Embryonic facial prominence (tissue), 1 donor: ENCODE measurements at regions not wholly inside any gene's neighbourhood (a gene's known extent, or its start where the extent isn't known, plus 50 kb on each side); places are given as distances from the start of the nearest gene placed in this dataset.
A peak's percentile ranks its signal among the peaks of the same experiment; 100 is the strongest.
"Not testable (repeated sequence)": the region's sequence is repeated elsewhere in the genome, so short reads cannot be mapped to it uniquely, and the experiment has no call there.

Source experiments
- DNase-seq: peaks from one replicate; pipeline ENCODE4 v3.0.0-alpha.2; 2016; ENCODE audit errors: extremely low spot score

GRCh38 chr1:233790121-233790520, 114.4 kb upstream of the SLC35F3 start:
- DNase-seq: no peak

GRCh38 chr1:233790662-233791371, 113.7 kb upstream of the SLC35F3 start:
- peak; percentile 27 for DNase-seq

- DNase-seq: no peak
Measured at GRCh38 chr1:233791372-233791703, 113.1 kb upstream of the SLC35F3 start.

- no peak for DNase-seq
Measured at GRCh38 chr1:233791721-233792120, 112.8 kb upstream of the SLC35F3 start.

DNA sequence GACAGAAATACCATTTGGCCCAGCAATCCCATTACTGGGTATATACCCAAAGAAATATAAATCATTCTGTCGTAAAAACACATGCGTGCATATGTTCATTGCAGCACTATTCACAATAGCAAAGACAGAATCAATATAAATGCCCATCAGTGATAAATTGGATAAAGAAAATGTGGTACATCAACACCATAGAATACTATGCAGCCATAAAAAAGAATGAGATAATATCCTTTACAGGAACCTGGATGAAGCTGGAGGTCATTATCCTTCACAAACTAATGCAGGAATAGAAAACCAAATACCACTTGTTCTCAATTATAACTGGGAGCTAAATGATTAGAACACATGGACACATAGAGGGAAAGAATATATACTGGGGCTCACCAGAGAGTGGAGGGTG, 109.6 kb upstream of the SLC35F3 start:
- no peak for DNase-seq

GRCh38 chr1:233796146-233796783, 108.2 kb upstream of the SLC35F3 start:
- no peak for DNase-seq

DNA sequence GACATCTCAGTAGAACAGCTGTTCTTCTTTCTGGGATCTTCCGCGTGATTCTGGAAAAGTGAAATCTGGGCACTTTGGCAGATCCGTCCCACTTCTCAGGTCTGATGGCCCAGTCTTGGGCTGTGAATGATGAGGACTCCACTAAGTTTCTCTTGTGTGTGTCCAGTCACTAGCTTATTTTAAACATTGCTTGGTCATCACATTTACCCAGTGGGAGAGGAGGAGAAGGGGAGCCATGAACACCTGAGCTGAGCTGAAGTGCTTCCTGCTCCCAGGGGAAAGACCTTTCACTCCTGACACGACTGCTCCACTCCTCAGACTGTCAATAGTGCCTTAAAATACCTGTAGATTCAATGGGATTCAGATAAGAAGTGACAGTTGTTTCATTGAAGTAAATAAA, 101.9 kb upstream of the SLC35F3 start:
- DNase-seq: no peak

GRCh38 chr1:233805786-233806185, 98.7 kb upstream of the SLC35F3 start:
- DNase-seq: no peak

- DNase-seq: no peak
Measured at GRCh38 chr1:233815357-233815756, 89.1 kb upstream of the SLC35F3 start.

DNA sequence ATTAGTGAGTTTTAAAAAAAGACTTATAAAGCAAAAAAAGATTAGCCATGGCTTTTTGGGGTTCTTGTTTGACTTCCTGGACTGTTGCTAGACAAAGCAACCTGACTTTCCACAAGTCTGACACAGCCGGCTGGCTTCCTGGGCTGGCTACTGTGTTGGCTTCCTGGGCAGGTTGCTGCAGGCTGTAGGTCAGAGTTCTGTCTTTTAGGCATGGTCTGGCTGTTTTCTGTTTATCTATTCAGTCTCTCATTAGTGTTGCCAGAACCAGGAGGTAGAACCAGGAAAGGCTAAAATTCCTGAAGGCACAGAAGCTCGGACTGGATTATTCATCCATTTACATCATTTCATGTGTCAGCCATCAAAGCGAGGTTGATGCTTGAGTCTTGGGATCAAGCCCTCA, 88.6 kb upstream of the SLC35F3 start:
- DNase-seq: no peak

DNA sequence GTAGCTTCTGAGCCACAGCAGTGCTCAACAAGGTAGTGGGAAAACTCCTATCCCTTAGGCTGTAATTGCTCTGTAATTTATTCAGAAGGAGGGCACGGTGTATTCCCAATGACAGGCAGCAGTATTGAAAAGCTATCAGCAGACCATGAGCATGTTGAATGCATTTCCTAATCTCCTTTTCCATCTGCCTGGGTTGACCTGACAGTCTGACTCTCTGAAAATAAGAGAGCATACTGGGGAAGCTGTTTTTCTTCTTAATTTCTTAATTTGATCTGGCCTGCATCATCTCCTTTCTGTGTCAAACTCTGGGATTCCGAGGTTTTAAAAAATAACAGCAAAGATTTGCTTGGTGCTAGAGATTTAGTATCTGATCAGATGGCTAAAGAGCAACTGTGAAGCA, 88.1 kb upstream of the SLC35F3 start:
- DNase-seq: no peak

DNA sequence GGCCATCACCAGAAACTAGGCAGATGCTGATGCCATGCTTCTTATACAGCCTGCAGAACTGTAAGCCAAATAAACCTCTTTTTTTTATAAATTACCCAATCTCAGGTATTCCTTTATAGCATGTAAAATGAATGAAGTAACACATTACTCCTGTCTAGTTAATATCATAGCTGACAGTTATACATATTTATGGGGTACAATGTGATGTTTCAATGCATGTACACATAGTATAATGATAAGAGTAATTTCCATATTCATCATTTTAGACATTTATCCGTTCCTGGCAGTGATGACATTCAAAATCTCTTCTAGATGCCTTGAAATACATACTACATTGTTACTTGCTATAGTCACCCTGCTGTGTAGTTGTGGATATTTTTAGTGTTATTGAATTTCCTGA, 85.4 kb upstream of the SLC35F3 start:
- no peak for DNase-seq

DNA sequence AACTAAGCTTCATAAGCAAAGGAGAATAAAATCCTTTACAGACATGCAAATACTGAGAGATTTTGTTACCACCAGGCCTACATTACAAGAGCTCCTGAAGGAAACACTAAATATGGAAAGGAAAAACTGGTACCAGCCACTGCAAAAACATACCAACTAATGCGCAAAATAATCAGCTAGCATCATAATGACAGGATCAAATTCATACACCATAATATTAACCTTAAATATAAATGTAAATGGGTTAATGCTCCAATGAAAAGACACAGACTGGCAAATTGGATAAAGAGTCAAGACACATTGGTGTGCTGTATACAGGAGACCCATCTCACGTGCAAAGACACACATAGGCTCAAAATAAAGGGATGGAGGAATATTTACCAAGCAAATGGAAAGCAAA, 80.3 kb upstream of the SLC35F3 start:
- DNase-seq: not testable (repeated sequence)

- DNase-seq: not testable (repeated sequence)
Measured at GRCh38 chr1:233827937-233828336, 76.5 kb upstream of the SLC35F3 start.

DNA sequence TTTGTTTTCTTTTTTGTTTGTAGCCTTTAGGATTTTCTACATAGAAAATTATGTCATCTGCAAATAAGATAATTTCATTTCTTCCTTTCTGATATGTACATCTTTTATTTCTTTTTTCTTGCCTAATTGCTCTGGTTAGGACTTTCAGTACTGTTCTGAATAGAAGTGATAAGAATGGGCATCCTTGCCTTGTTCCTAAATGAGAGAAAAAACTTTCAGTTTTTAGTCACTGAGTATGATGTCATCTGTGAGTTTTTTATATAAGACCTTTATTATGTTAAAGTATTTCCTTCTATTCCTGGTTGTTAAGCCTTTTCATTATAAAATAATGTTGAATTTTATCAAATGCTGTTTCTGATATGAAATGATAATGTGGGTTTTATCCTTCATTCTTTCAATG, 76.0 kb upstream of the SLC35F3 start:
- no peak for DNase-seq

GRCh38 chr1:233834609-233835008, 69.9 kb upstream of the SLC35F3 start:
- DNase-seq: no peak

DNA sequence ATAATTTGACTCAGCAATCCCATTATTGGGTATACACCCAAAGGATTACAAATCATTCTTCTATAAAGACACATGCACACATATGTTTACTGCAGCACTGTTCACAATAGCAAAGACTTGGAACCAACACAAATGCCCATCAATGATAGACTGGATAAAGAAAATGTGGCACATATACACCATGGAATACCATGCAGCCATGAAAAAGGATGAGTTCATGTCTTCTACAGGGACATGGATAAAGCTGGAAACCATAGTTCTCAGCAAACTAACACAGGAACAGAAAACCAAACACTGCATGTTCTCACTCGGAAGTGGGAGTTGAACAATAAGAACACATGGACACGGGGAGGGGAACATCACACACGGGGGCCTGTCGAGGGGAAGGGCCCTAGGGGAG, 66.3 kb upstream of the SLC35F3 start:
- not testable (repeated sequence) for DNase-seq

DNA sequence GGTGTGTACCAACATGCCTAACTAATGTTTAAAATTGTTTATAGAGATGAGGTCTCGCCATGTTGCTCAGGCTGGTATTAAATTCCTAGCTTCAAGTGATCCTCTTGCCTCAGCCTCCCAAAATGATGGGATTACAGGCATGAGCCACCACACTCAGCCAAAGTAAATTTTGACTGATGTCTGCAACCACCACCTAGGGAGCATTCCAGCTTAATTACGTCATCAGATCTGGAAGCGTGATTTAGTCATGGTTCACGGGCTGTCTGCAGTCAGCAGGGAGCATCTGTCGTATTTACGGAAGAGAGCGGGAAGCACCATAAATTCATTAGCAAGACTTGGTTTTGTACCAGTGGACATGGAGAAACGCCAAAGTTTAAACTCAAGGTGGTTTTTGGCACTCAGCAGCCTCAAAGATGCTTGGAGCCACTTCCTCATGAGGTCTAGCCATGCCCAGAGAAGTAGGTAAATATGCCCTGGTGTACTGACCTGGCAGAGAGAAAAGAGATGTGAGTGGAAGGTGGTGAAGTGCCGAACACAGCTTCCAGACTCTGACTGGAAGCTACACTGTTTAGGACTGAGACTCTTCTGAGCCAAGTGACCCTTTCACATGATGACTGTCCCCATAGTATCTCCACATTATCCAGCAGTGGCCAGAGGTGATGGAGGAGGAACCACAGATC, 60.8 kb upstream of the SLC35F3 start:
- no peak for DNase-seq

DNA sequence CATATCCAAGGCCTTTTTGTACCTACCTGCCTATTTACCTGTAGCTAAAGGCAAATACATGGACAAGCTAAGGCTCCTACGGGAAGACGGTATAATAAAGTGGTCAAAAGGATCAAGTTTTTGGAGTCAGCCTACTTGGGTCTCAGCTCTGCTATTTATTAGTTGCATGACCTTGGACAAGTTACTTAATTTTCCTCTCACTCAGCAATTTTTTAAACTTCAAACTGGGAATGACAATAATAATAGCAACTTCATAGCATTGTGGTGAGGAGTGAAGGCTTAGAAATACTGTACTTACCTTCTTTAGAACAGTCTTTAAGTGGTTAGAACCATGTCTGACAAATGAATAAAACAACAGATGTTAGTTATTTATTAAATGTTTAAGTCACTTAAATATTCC, 60.2 kb upstream of the SLC35F3 start:
- DNase-seq: no peak

GRCh38 chr1:233844692-233845091, 59.8 kb upstream of the SLC35F3 start:
- DNase-seq: no peak
